ENCODE measurements at regions not wholly inside any gene's neighbourhood (a gene's known extent, or its start where the extent isn't known, plus 50 kb on each side); places are given as distances from the start of the nearest gene placed in this dataset.

DNA sequence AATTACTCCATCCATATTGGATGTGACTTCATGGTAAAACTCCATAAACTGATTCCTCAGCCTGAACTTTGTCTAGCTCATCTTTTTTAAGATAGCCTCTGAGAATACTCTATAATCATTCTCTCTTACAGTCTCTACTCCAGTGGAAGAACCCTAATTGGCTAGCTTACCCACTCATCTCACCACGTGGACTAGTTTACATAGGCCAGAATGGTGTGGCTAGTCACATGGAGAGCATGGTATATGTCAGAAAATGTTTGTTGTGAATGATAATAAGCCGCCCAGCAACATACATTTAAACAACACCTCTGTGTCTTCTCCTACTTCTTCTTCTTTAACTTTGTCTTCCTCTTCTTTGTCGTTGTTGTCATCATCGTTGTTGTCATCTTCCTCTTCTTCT is 389.2 kb upstream of the LRRC3B start:
- ChIA-PET SMC1A (ENCODE audit: uncharacterized antibody, unreplicated experiment) (no interaction called here), RAD21 (ENCODE audit: unreplicated experiment) (no interaction called here), CTCF (no interaction called here), POLR2A (no interaction called here)
- 0% methylated on average over 3 of the region's 4 CpGs for WGBS (ENCODE audit: insufficient coverage, insufficient replicate concordance, low lambda C conversion rate, missing lambda C conversion rate)
- H3K9ac ChIP-seq (ENCODE audit: control insufficient read depth, insufficient read depth, low read length) = no peak overlapping the region
- no peaks in the 10 kb centered on the region for H3K9me3 ChIP-seq (replicated peaks; ENCODE audit: control insufficient read depth, insufficient read depth, low read length)
- no peak overlapping the region for H2AFZ ChIP-seq (ENCODE audit: control insufficient read depth, low read depth, low read length)
- H3K4me2 ChIP-seq (ENCODE audit: control insufficient read depth, insufficient read depth) = no peak overlapping the region
- FAIRE-seq (no peak), ATAC-seq (no peak), DNase-seq (ENCODE audit: low read depth, low spot score) (no peak)
- H4K20me1 ChIP-seq (ENCODE audit: control insufficient read depth, insufficient read depth) = no peaks in the 10 kb centered on the region
- no peaks in the 10 kb centered on the region for H3K79me2 ChIP-seq (ENCODE audit: control insufficient read depth, insufficient read depth, low read length)
- H3K4me1 ChIP-seq (ENCODE audit: control insufficient read depth, insufficient read depth, low read length) = no peaks in the 10 kb centered on the region
- intact Hi-C loops (cut with micrococcal nuclease; ENCODE audit: unreplicated experiment) = no loop called here
- no peak overlapping the region for H3K4me3 ChIP-seq
- in situ Hi-C loops (cut with MboI) = no loop called here
- TF ChIP-seq PRDM15 (CRISPR knock-in tag; IDR thresholded peaks at IDR 0.05) (no peak), BRCA1 (IDR thresholded peaks at IDR 0.05; ENCODE audit: low read depth, low read length) (no peak), RAD51 (IDR thresholded peaks at IDR 0.05) (no peak), GATAD2B (conservative IDR thresholded peaks at IDR 0.05; ENCODE audit: low read depth) (no peak), POLR2AphosphoS5 (IDR thresholded peaks at IDR 0.05; ENCODE audit: low read length) (no peak), WRNIP1 (IDR thresholded peaks at IDR 0.05; ENCODE audit: borderline replicate concordance, low read depth, low read length) (no peak), CHD1 (IDR thresholded peaks at IDR 0.05; ENCODE audit: low read depth, low read length) (no peak), HDAC2 (IDR thresholded peaks at IDR 0.05) (no peak)
- TF ChIP-seq, protein P1, sequence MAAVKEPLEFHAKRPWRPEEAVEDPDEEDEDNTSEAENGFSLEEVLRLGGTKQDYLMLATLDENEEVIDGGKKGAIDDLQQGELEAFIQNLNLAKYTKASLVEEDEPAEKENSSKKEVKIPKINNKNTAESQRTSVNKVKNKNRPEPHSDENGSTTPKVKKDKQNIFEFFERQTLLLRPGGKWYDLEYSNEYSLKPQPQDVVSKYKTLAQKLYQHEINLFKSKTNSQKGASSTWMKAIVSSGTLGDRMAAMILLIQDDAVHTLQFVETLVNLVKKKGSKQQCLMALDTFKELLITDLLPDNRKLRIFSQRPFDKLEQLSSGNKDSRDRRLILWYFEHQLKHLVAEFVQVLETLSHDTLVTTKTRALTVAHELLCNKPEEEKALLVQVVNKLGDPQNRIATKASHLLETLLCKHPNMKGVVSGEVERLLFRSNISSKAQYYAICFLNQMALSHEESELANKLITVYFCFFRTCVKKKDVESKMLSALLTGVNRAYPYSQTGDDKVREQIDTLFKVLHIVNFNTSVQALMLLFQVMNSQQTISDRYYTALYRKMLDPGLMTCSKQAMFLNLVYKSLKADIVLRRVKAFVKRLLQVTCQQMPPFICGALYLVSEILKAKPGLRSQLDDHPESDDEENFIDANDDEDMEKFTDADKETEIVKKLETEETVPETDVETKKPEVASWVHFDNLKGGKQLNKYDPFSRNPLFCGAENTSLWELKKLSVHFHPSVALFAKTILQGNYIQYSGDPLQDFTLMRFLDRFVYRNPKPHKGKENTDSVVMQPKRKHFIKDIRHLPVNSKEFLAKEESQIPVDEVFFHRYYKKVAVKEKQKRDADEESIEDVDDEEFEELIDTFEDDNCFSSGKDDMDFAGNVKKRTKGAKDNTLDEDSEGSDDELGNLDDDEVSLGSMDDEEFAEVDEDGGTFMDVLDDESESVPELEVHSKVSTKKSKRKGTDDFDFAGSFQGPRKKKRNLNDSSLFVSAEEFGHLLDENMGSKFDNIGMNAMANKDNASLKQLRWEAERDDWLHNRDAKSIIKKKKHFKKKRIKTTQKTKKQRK (IDR thresholded peaks at IDR 0.05; ENCODE audit: low read depth, low read length) = no peak
- TF ChIP-seq, protein P2, sequence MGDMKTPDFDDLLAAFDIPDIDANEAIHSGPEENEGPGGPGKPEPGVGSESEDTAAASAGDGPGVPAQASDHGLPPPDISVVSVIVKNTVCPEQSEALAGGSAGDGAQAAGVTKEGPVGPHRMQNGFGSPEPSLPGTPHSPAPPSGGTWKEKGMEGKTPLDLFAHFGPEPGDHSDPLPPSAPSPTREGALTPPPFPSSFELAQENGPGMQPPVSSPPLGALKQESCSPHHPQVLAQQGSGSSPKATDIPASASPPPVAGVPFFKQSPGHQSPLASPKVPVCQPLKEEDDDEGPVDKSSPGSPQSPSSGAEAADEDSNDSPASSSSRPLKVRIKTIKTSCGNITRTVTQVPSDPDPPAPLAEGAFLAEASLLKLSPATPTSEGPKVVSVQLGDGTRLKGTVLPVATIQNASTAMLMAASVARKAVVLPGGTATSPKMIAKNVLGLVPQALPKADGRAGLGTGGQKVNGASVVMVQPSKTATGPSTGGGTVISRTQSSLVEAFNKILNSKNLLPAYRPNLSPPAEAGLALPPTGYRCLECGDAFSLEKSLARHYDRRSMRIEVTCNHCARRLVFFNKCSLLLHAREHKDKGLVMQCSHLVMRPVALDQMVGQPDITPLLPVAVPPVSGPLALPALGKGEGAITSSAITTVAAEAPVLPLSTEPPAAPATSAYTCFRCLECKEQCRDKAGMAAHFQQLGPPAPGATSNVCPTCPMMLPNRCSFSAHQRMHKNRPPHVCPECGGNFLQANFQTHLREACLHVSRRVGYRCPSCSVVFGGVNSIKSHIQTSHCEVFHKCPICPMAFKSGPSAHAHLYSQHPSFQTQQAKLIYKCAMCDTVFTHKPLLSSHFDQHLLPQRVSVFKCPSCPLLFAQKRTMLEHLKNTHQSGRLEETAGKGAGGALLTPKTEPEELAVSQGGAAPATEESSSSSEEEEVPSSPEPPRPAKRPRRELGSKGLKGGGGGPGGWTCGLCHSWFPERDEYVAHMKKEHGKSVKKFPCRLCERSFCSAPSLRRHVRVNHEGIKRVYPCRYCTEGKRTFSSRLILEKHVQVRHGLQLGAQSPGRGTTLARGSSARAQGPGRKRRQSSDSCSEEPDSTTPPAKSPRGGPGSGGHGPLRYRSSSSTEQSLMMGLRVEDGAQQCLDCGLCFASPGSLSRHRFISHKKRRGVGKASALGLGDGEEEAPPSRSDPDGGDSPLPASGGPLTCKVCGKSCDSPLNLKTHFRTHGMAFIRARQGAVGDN (IDR thresholded peaks at IDR 0.05) = no peak
- no peaks in the 10 kb centered on the region for H3K27me3 ChIP-seq (replicated peaks in 1 of 2; ENCODE audit: control insufficient read depth in 2 of 2, insufficient read depth in 2 of 2, low read length in 1 of 2)
- no peaks in the 10 kb centered on the region for H3K36me3 ChIP-seq (ENCODE audit: control insufficient read depth in 2 of 2, insufficient read depth in 2 of 2, low read length in 1 of 2)
- no peak overlapping the region for H3K27ac ChIP-seq (ENCODE audit: control insufficient read depth, insufficient read depth)
- BruUV-seq (replicated peaks) = no TSS peak
